ENCODE measurements at regions not wholly inside any gene's neighbourhood (a gene's known extent, or its start where the extent isn't known, plus 50 kb on each side); places are given as distances from the start of the nearest gene placed in this dataset.

GRCh38 chr2:2641541-2642410 lies 310.7 kb upstream of the MYT1L start:
- TF ChIP-seq, protein P1, sequence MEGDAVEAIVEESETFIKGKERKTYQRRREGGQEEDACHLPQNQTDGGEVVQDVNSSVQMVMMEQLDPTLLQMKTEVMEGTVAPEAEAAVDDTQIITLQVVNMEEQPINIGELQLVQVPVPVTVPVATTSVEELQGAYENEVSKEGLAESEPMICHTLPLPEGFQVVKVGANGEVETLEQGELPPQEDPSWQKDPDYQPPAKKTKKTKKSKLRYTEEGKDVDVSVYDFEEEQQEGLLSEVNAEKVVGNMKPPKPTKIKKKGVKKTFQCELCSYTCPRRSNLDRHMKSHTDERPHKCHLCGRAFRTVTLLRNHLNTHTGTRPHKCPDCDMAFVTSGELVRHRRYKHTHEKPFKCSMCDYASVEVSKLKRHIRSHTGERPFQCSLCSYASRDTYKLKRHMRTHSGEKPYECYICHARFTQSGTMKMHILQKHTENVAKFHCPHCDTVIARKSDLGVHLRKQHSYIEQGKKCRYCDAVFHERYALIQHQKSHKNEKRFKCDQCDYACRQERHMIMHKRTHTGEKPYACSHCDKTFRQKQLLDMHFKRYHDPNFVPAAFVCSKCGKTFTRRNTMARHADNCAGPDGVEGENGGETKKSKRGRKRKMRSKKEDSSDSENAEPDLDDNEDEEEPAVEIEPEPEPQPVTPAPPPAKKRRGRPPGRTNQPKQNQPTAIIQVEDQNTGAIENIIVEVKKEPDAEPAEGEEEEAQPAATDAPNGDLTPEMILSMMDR (IDR thresholded peaks at IDR 0.05): no peak
- no peak for TF ChIP-seq POLR2A (IDR thresholded peaks at IDR 0.05)
- TF ChIP-seq POLR2AphosphoS5 (IDR thresholded peaks at IDR 0.05): no peak
- no peak for TF ChIP-seq EP300 (IDR thresholded peaks at IDR 0.05)

Measured in suprapubic skin (tissue), 4 donors.